ENCODE measurements at regions not wholly inside any gene's neighbourhood (a gene's known extent, or its start where the extent isn't known, plus 50 kb on each side); places are given as distances from the start of the nearest gene placed in this dataset.

DNA sequence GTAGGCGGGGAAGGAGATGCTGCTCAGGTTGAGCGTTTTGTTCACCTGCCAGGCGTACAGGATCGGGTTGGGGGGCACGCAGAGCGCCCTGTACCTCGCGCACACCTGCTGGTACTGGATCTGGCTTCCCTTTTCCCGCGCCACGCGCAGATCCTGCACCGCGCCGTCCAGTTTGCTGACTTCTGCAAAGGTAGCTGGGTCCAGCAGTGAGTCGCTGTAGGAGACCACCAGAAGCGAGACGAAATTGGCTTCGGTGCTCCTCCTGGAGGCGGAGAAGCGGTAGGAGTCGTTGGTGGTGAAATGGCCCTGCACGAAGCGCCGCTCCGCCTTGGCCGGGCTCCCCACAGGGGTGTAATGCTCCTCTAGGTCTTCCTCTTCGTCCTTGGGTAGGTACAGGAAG is 90.7 kb upstream of the RAB18 start:
- intact Hi-C loops (cut with DNase I; ENCODE audit: low total_unique reads) = no loop called here
- no peak for DNase-seq (ENCODE audit: low spot score in 2 of 2)
- Histone ChIP-seq H3K27ac (no peak overlapping the region), H3K4me1 (no peaks in the 10 kb centered on the region), H3K27me3 (peaks cover 0 to 10% of the 10 kb centered on the region in 2 donors), H3K36me3 (no peaks in the 10 kb centered on the region), H3K4me3 (no peak overlapping the region), H3K9me3 (peaks cover 0 to 12% of the 10 kb centered on the region in 2 donors)
- TF ChIP-seq, protein P1, sequence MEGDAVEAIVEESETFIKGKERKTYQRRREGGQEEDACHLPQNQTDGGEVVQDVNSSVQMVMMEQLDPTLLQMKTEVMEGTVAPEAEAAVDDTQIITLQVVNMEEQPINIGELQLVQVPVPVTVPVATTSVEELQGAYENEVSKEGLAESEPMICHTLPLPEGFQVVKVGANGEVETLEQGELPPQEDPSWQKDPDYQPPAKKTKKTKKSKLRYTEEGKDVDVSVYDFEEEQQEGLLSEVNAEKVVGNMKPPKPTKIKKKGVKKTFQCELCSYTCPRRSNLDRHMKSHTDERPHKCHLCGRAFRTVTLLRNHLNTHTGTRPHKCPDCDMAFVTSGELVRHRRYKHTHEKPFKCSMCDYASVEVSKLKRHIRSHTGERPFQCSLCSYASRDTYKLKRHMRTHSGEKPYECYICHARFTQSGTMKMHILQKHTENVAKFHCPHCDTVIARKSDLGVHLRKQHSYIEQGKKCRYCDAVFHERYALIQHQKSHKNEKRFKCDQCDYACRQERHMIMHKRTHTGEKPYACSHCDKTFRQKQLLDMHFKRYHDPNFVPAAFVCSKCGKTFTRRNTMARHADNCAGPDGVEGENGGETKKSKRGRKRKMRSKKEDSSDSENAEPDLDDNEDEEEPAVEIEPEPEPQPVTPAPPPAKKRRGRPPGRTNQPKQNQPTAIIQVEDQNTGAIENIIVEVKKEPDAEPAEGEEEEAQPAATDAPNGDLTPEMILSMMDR (IDR thresholded peaks at IDR 0.05) = no peak
- no peak for TF ChIP-seq POLR2AphosphoS5 (IDR thresholded peaks at IDR 0.05)
- TF ChIP-seq POLR2A (IDR thresholded peaks at IDR 0.05) = no peak

- H3K36me3 ChIP-seq = no peaks in the 10 kb centered on the region
- TF ChIP-seq POLR2AphosphoS5 (IDR thresholded peaks at IDR 0.05) (no peak), POLR2A (IDR thresholded peaks at IDR 0.05) (no peak)
- TF ChIP-seq, protein P1 (IDR thresholded peaks at IDR 0.05) = no peak
- intact Hi-C loops (cut with DNase I; ENCODE audit: low total_unique reads) = no loop called here
Measured at GRCh38 chr10:27410153-27410552, 94.0 kb upstream of the RAB18 start.

DNA sequence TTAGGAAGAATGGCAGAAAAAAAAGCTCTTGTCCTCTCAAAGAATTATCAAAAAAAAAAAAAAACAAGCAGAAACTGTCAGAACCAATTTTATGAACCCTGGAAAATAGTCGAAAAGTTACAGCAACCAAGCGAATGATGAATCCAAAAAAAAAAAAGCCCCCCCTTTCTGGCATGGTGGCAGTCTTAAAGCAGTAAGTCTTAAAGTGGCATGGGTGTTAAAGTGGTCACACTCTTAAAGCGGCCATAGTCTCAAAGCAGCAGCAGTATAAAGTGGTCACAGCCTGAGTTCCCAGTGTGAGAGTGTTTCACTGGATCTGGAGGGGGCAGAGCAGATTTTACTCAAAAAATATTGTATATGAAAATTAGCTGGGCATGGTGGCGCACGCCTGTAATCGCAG is 96.8 kb upstream of the RAB18 start:
- intact Hi-C loops (cut with DNase I; ENCODE audit: low total_unique reads) = no loop called here
- no peak overlapping the region for H3K4me3 ChIP-seq

More at GRCh38 chr10:27410153-27410552, 94.0 kb upstream of the RAB18 start:
- DNase-seq (ENCODE audit: low spot score in 2 of 2) = no peak
- peaks cover 0 to 10% of the 10 kb centered on the region in 2 donors for H3K27me3 ChIP-seq
- no peaks in the 10 kb centered on the region for H3K4me1 ChIP-seq
- H3K27ac ChIP-seq = no peak overlapping the region
- H3K4me3 ChIP-seq = no peak overlapping the region
- peaks cover 0 to 9% of the 10 kb centered on the region in 2 donors for H3K9me3 ChIP-seq

GRCh38 chr10:27399871-27400270 is 104.2 kb upstream of the RAB18 start:
- Histone ChIP-seq H3K27me3 (no peaks in the 10 kb centered on the region), H3K9me3 (no peaks in the 10 kb centered on the region), H3K27ac (no peak overlapping the region), H3K36me3 (no peaks in the 10 kb centered on the region), H3K4me3 (no peak overlapping the region), H3K4me1 (no peaks in the 10 kb centered on the region)
- no peak for DNase-seq (ENCODE audit: low spot score in 2 of 2)
- intact Hi-C loops (cut with DNase I; ENCODE audit: low total_unique reads) = no loop called here
- TF ChIP-seq, protein P1 (IDR thresholded peaks at IDR 0.05) = no peak
- TF ChIP-seq POLR2A (IDR thresholded peaks at IDR 0.05) = no peak
- no peak for TF ChIP-seq POLR2AphosphoS5 (IDR thresholded peaks at IDR 0.05)

More for the DNA sequence above, 96.8 kb upstream of the RAB18 start:
- Histone ChIP-seq H3K27ac (no peak overlapping the region), H3K4me1 (no peaks in the 10 kb centered on the region), H3K36me3 (no peaks in the 10 kb centered on the region), H3K27me3 (no peaks in the 10 kb centered on the region), H3K9me3 (no peaks in the 10 kb centered on the region)
- no peak for DNase-seq (ENCODE audit: low spot score in 2 of 2)
- TF ChIP-seq, protein P1 (IDR thresholded peaks at IDR 0.05) = no peak
- TF ChIP-seq POLR2AphosphoS5 (IDR thresholded peaks at IDR 0.05) (no peak), POLR2A (IDR thresholded peaks at IDR 0.05) (no peak)

GRCh38 chr10:27393961-27394360 is 110.1 kb upstream of the RAB18 start:
- H3K36me3 ChIP-seq = no peaks in the 10 kb centered on the region
- DNase-seq (ENCODE audit: low spot score in 2 of 2) = no peak
- H3K27me3 ChIP-seq = no peaks in the 10 kb centered on the region
- no peaks in the 10 kb centered on the region for H3K4me1 ChIP-seq
- H3K9me3 ChIP-seq = no peaks in the 10 kb centered on the region
- no peak for TF ChIP-seq POLR2AphosphoS5 (IDR thresholded peaks at IDR 0.05)
- TF ChIP-seq, protein P1 (IDR thresholded peaks at IDR 0.05) = no peak
- TF ChIP-seq POLR2A (IDR thresholded peaks at IDR 0.05) = no peak
- intact Hi-C loops (cut with DNase I; ENCODE audit: low total_unique reads) = no loop called here
- no peak overlapping the region for H3K4me3 ChIP-seq
- H3K27ac ChIP-seq = no peak overlapping the region
